Sigmoid colon (tissue), 6 donors: ENCODE measurements at regions not wholly inside any gene's neighbourhood (a gene's known extent, or its start where the extent isn't known, plus 50 kb on each side); places are given as distances from the start of the nearest gene placed in this dataset.

Experiments used
- DNase-seq: peaks from one replicate; pipeline ENCODE4 v3.0.0-alpha.2; 2019
- H3K27ac ChIP-seq, 4 donors: fragments of 200-600 bp; sonication (generic); one replicate each; pipeline ENCODE4 v1.5.1; 2016 to 2019; ENCODE audit warnings: mild to moderate bottlenecking in 1 of 4
- H3K27me3 ChIP-seq, 3 donors: fragments of 200-600 bp; sonication (generic); one replicate each; pipeline ENCODE4 v1.5.1; 2019; ENCODE audit warnings: mild to moderate bottlenecking in 1 of 3
- H3K36me3 ChIP-seq, 4 donors: fragments of 200-600 bp; sonication (generic); one replicate each; pipeline ENCODE4 v1.5.1; 2016 to 2019
- H3K4me1 ChIP-seq, 4 donors: fragments of 200-600 bp; sonication (generic); one replicate each; pipeline ENCODE4 v1.5.1; 2017 to 2019
- H3K4me3 ChIP-seq, 4 donors: fragments of 200-600 bp; sonication (generic); one replicate each; pipeline ENCODE4 v1.5.1; 2017 to 2019; ENCODE audit warnings: mild to moderate bottlenecking in 2 of 4, moderate library complexity in 1 of 4
- H3K9me3 ChIP-seq, 4 donors: fragments of 200-600 bp in 3 of 4; sonication (generic) in 3 of 4; one replicate each; pipeline versions ENCODE4 v1.5.1 to v1.6.1; 2013 to 2019
- EP300 ChIP-seq, 4 donors: sonication (generic); formaldehyde crosslinking; IDR thresholded peaks; one replicate each; pipeline ENCODE4 v1.6.1; 2017; ENCODE audit warnings: antibody characterized with exemption in 4 of 4
- POLR2A ChIP-seq, 2 donors: fragments of 450-650 bp; IDR thresholded peaks; one replicate each; pipeline ENCODE4 v1.6.1; 2016; ENCODE audit warnings: antibody characterized with exemption in 2 of 2, mild to moderate bottlenecking in 2 of 2, moderate library complexity in 2 of 2
- POLR2AphosphoS5 ChIP-seq, 4 donors: sonication (generic); formaldehyde crosslinking; IDR thresholded peaks; one replicate each; pipeline ENCODE4 v1.6.1; 2017; ENCODE audit warnings: antibody characterized with exemption in 4 of 4
- WGBS, 2 donors: extraction: QIAGEN DNeasy Blood & Tissue Kit; methylation state at CpG; one replicate each; pipeline ENCODE4 v1.1.7; 2013; 5-methylcytosine and 5-hydroxymethylcytosine counted together
- intact Hi-C: fragments of 100-400 bp; cut with DNase I; formaldehyde crosslinking; loops from one replicate; pipeline ENCODE4 v1.15.1; 2023
- TF ChIP-seq, protein P1 (sequence below), 4 experiments: fragments of 450-650 bp in 3 of 4; fragments of 200-600 bp in 1 of 4; IDR thresholded peaks; one replicate each; pipeline ENCODE4 v1.5.1; 2016 to 2019; ENCODE audit warnings: antibody characterized with exemption in 4 of 4, mild to moderate bottlenecking in 3 of 4, moderate library complexity in 2 of 4
- donor health status: healthy with polysubstance abuse.
- donor health status: healthy.

GRCh38 chr16:51924744-51925143 is 622.2 kb downstream of the TOX3 start:
- TF ChIP-seq, protein P1, sequence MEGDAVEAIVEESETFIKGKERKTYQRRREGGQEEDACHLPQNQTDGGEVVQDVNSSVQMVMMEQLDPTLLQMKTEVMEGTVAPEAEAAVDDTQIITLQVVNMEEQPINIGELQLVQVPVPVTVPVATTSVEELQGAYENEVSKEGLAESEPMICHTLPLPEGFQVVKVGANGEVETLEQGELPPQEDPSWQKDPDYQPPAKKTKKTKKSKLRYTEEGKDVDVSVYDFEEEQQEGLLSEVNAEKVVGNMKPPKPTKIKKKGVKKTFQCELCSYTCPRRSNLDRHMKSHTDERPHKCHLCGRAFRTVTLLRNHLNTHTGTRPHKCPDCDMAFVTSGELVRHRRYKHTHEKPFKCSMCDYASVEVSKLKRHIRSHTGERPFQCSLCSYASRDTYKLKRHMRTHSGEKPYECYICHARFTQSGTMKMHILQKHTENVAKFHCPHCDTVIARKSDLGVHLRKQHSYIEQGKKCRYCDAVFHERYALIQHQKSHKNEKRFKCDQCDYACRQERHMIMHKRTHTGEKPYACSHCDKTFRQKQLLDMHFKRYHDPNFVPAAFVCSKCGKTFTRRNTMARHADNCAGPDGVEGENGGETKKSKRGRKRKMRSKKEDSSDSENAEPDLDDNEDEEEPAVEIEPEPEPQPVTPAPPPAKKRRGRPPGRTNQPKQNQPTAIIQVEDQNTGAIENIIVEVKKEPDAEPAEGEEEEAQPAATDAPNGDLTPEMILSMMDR (IDR thresholded peaks at IDR 0.05): no peak
- TF ChIP-seq EP300 (IDR thresholded peaks at IDR 0.05) (no peak), POLR2AphosphoS5 (IDR thresholded peaks at IDR 0.05) (no peak), POLR2A (IDR thresholded peaks at IDR 0.05) (no peak)
- Histone ChIP-seq H3K27ac (no peak overlapping the region), H3K36me3 (no peaks in the 10 kb centered on the region), H3K27me3 (no peaks in the 10 kb centered on the region), H3K4me1 (no peaks in the 10 kb centered on the region), H3K9me3 (no peaks in the 10 kb centered on the region), H3K4me3 (no peak overlapping the region)
- no peak for DNase-seq
- intact Hi-C loops: no loop called here
- WGBS, 2 donors: 32 to 67% methylated on average over 1 of the region's 1 CpG

GRCh38 chr16:51922476-51922875 is 624.5 kb downstream of the TOX3 start:
- Histone ChIP-seq H3K27ac (no peak overlapping the region), H3K4me3 (no peak overlapping the region), H3K27me3 (no peaks in the 10 kb centered on the region), H3K9me3 (no peaks in the 10 kb centered on the region), H3K36me3 (no peaks in the 10 kb centered on the region), H3K4me1 (no peaks in the 10 kb centered on the region)
- no peak for DNase-seq
- no peak for TF ChIP-seq EP300 (IDR thresholded peaks at IDR 0.05)
- 69 to 80% methylated on average over 3 of the region's 3 CpGs for WGBS, 2 donors
- intact Hi-C loops: no loop called here

- Histone ChIP-seq H3K4me3 (no peak overlapping the region), H3K27me3 (no peaks in the 10 kb centered on the region), H3K9me3 (no peaks in the 10 kb centered on the region), H3K4me1 (no peaks in the 10 kb centered on the region), H3K36me3 (no peaks in the 10 kb centered on the region), H3K27ac (no peak overlapping the region)
- intact Hi-C loops: no loop called here
- TF ChIP-seq, protein P1 (IDR thresholded peaks at IDR 0.05): no peak
- no peak for TF ChIP-seq EP300 (IDR thresholded peaks at IDR 0.05)
- TF ChIP-seq POLR2AphosphoS5 (IDR thresholded peaks at IDR 0.05): no peak
- TF ChIP-seq POLR2A (IDR thresholded peaks at IDR 0.05): no peak
- DNase-seq: no peak
- WGBS, 2 donors: 76 to 85% methylated on average over 4 of the region's 4 CpGs
Measured at GRCh38 chr16:51919736-51920135, 627.2 kb downstream of the TOX3 start.

- no peak for DNase-seq
- Histone ChIP-seq H3K36me3 (no peaks in the 10 kb centered on the region), H3K27me3 (no peaks in the 10 kb centered on the region), H3K4me3 (no peak overlapping the region), H3K9me3 (no peaks in the 10 kb centered on the region), H3K4me1 (no peaks in the 10 kb centered on the region), H3K27ac (no peak overlapping the region)
- WGBS, 2 donors: 63 to 73% methylated on average over 2 of the region's 2 CpGs
- TF ChIP-seq POLR2A (IDR thresholded peaks at IDR 0.05): no peak
- TF ChIP-seq, protein P1 (IDR thresholded peaks at IDR 0.05): no peak
- no peak for TF ChIP-seq POLR2AphosphoS5 (IDR thresholded peaks at IDR 0.05)
- no peak for TF ChIP-seq EP300 (IDR thresholded peaks at IDR 0.05)
- intact Hi-C loops: no loop called here
Measured at GRCh38 chr16:51916814-51917213, 630.1 kb downstream of the TOX3 start.

GRCh38 chr16:51916231-51916630 is 630.7 kb downstream of the TOX3 start:
- 16 to 47% methylated on average over 4 of the region's 4 CpGs for WGBS, 2 donors

More at GRCh38 chr16:51916231-51916630, 630.7 kb downstream of the TOX3 start:
- Histone ChIP-seq H3K27me3 (no peaks in the 10 kb centered on the region), H3K4me3 (no peak overlapping the region), H3K4me1 (no peaks in the 10 kb centered on the region), H3K36me3 (no peaks in the 10 kb centered on the region), H3K9me3 (no peaks in the 10 kb centered on the region), H3K27ac (no peak overlapping the region)
- DNase-seq: no peak
- TF ChIP-seq, protein P1 (IDR thresholded peaks at IDR 0.05): no peak
- TF ChIP-seq POLR2A (IDR thresholded peaks at IDR 0.05): no peak
- no peak for TF ChIP-seq EP300 (IDR thresholded peaks at IDR 0.05)
- no peak for TF ChIP-seq POLR2AphosphoS5 (IDR thresholded peaks at IDR 0.05)
- intact Hi-C loops: no loop called here
